A673 (cell line): ENCODE measurements at regions not wholly inside any gene's neighbourhood (a gene's known extent, or its start where the extent isn't known, plus 50 kb on each side); places are given as distances from the start of the nearest gene placed in this dataset.

Experiments used
- BruUV-seq: library from RNA; stranded (reverse); fragments of 400-500 nt; replicated peaks from 2 replicates; lab custom pipeline; 2021; lab: Mats Ljungman, UMichigan
- CTCF ChIA-PET: fragments of 300-600 bp; sonication (Branson Sonifier 250); formaldehyde crosslinking; loops from one replicate; lab custom pipeline; 2022; ENCODE audit warnings: antibody characterized with exemption; lab: Charles Lee
- POLR2A ChIA-PET: fragments of 300-600 bp; sonication (Branson Sonifier 250); formaldehyde crosslinking; loops from one replicate; lab custom pipeline; 2022; ENCODE audit warnings: antibody characterized with exemption; ENCODE audit not compliant: low non-redundant PET; lab: Charles Lee
- DNase-seq: peaks from one replicate; pipeline ENCODE4 v3.0.0-alpha.2; 2015; ENCODE audit warnings: low spot score
- H3K27ac ChIP-seq: fragments of 200-600 bp; sonication (generic); 2 replicates; pipeline ENCODE4 v1.5.1; 2016; ENCODE audit warnings: mixed run types, low read depth, mild to moderate bottlenecking, mixed read lengths, antibody characterized with exemption, low read length; ENCODE audit not compliant: poor library complexity, severe bottlenecking
- H3K27me3 ChIP-seq: fragments of 200-600 bp; sonication (generic); replicated peaks from 2 replicates; pipeline ENCODE4 v1.6.1; 2017; ENCODE audit warnings: mixed run types, low read depth, mild to moderate bottlenecking, mixed read lengths, antibody characterized with exemption, low read length; ENCODE audit not compliant: insufficient read depth, poor library complexity
- H3K36me3 ChIP-seq: fragments of 200-600 bp; sonication (generic); 2 replicates; pipeline ENCODE4 v1.6.1; 2016; ENCODE audit warnings: mixed run types, mild to moderate bottlenecking, mixed read lengths, antibody characterized with exemption, low read length; ENCODE audit not compliant: insufficient read depth, poor library complexity, severe bottlenecking
- H3K4me1 ChIP-seq: fragments of 200-600 bp; sonication (generic); 2 replicates; pipeline ENCODE4 v1.6.1; 2017; ENCODE audit warnings: mixed run types, mild to moderate bottlenecking, mixed read lengths, antibody characterized with exemption, low read length; ENCODE audit not compliant: insufficient read depth, poor library complexity, severe bottlenecking
- H3K4me3 ChIP-seq: fragments of 200-600 bp; sonication (generic); 2 replicates; pipeline ENCODE4 v1.5.1; 2016; ENCODE audit warnings: low read depth, mixed run types, mild to moderate bottlenecking, mixed read lengths, low read length; ENCODE audit not compliant: poor library complexity, severe bottlenecking
- H3K9me3 ChIP-seq: fragments of 200-600 bp; sonication (generic); 2 replicates; pipeline ENCODE4 v1.6.1; 2016; ENCODE audit warnings: mixed run types, low read depth, mild to moderate bottlenecking, mixed read lengths, antibody characterized with exemption, low read length; ENCODE audit not compliant: poor library complexity, severe bottlenecking
- CTCF ChIP-seq: fragments of 300-800, 200-600 bp; sonication (generic); conservative IDR thresholded peaks from 2 replicates; pipeline ENCODE4 v1.5.1; 2017; ENCODE audit warnings: low read depth, mild to moderate bottlenecking, antibody characterized with exemption, low read length, moderate library complexity, mixed read lengths
- EZH2 ChIP-seq: fragments of 200-600 bp; sonication (generic); IDR thresholded peaks from 2 replicates; pipeline ENCODE4 v1.6.1; 2017; ENCODE audit warnings: borderline replicate concordance, low read depth, mild to moderate bottlenecking, mixed read lengths, antibody characterized with exemption, low read length; ENCODE audit not compliant: poor library complexity, severe bottlenecking
- intact Hi-C: fragments of 100-400 bp; cut with micrococcal nuclease; formaldehyde crosslinking; loops from one replicate; pipeline ENCODE4 v1.10.0; 2022; ENCODE audit not compliant: unreplicated experiment

- POLR2A ChIA-PET, result no interaction called here
- BruUV-seq, result no TSS peak
- no peaks in the 10 kb centered on the region for H3K9me3 ChIP-seq
- intact Hi-C loops, result no loop called here
- DNase-seq, result no peak
- CTCF ChIA-PET, result no interaction called here
- no peaks in the 10 kb centered on the region for H3K27me3 ChIP-seq
- no peak overlapping the region for H3K27ac ChIP-seq
- no peaks in the 10 kb centered on the region for H3K4me1 ChIP-seq
- no peak overlapping the region for H3K4me3 ChIP-seq
- no peak for TF ChIP-seq CTCF
- TF ChIP-seq EZH2, result no peak
- H3K36me3 ChIP-seq, result no peaks in the 10 kb centered on the region
Observed at GRCh38 chr3:161444694-161445077, 51.9 kb upstream of the OTOL1 start.

- BruUV-seq, result no TSS peak
Observed at GRCh38 chr3:161443921-161444693, 52.5 kb upstream of the OTOL1 start.

GRCh38 chr3:161430307-161430706 is 59.0 kb upstream of the SPTSSB start:
- no peaks in the 10 kb centered on the region for H3K9me3 ChIP-seq
- no peaks in the 10 kb centered on the region for H3K36me3 ChIP-seq
- intact Hi-C loops, result no loop called here
- no peaks in the 10 kb centered on the region for H3K27me3 ChIP-seq
- H3K27ac ChIP-seq, result no peak overlapping the region
- CTCF ChIA-PET, result no interaction called here
- H3K4me1 ChIP-seq, result no peaks in the 10 kb centered on the region
- DNase-seq, result no peak
- POLR2A ChIA-PET, result no interaction called here
- BruUV-seq, result no TSS peak
- TF ChIP-seq EZH2 (no peak), CTCF (no peak)
- no peak overlapping the region for H3K4me3 ChIP-seq

More at GRCh38 chr3:161443921-161444693, 52.5 kb upstream of the OTOL1 start:
- DNase-seq, result no peak
- Histone ChIP-seq H3K36me3 (no peaks in the 10 kb centered on the region), H3K9me3 (no peaks in the 10 kb centered on the region), H3K4me3 (no peak overlapping the region), H3K27ac (no peak overlapping the region), H3K4me1 (no peaks in the 10 kb centered on the region), H3K27me3 (no peaks in the 10 kb centered on the region)
- intact Hi-C loops, result no loop called here
- ChIA-PET CTCF (no interaction called here), POLR2A (no interaction called here)
- TF ChIP-seq EZH2, result no peak
- no peak for TF ChIP-seq CTCF
